Esophagus squamous epithelium (tissue), 4 donors: ENCODE measurements at regions not wholly inside any gene's neighbourhood (a gene's known extent, or its start where the extent isn't known, plus 50 kb on each side); places are given as distances from the start of the nearest gene placed in this dataset.

ENCODE experiments used
- CTCF ChIP-seq, 6 experiments: fragments of 450-650 bp in 4 of 6; fragments of 200-600 bp in 2 of 6; sonication (generic) in 2 of 6; IDR thresholded peaks; one replicate each; pipeline ENCODE4 v1.5.1; 2016 to 2019; ENCODE audit warnings: antibody characterized with exemption in 6 of 6, mild to moderate bottlenecking in 4 of 6, moderate library complexity in 4 of 6
- POLR2A ChIP-seq, 4 donors: fragments of 450-650 bp; IDR thresholded peaks; one replicate each; pipeline ENCODE4 v1.6.1; 2017; ENCODE audit warnings: antibody characterized with exemption in 4 of 4, mild to moderate bottlenecking in 4 of 4, moderate library complexity in 3 of 4

- TF ChIP-seq CTCF (IDR thresholded peaks at IDR 0.05) (no peak), POLR2A (IDR thresholded peaks at IDR 0.05) (no peak)
These were observed 446.7 kb upstream of the CCDC196 start for GRCh38 chr14:66039495-66039894.
